Upper lobe of left lung (tissue), 4 donors: ENCODE measurements at regions not wholly inside any gene's neighbourhood (a gene's known extent, or its start where the extent isn't known, plus 50 kb on each side); places are given as distances from the start of the nearest gene placed in this dataset.

ENCODE experiments used
- EP300 ChIP-seq, 4 donors: sonication (generic); formaldehyde crosslinking; IDR thresholded peaks; one replicate each; pipeline ENCODE4 v1.5.1; 2017; ENCODE audit warnings: antibody characterized with exemption in 4 of 4, control low read depth in 2 of 4
- POLR2AphosphoS5 ChIP-seq, 2 donors: sonication (generic); formaldehyde crosslinking; IDR thresholded peaks; one replicate each; pipeline ENCODE4 v1.5.1; 2017; ENCODE audit warnings: antibody characterized with exemption in 2 of 2

- no peak for TF ChIP-seq EP300 (IDR thresholded peaks at IDR 0.05)
- no peak for TF ChIP-seq POLR2AphosphoS5 (IDR thresholded peaks at IDR 0.05)
Observed at GRCh38 chr15:68500363-68501258, 68.6 kb upstream of the ITGA11 start.
